ENCODE measurements at regions not wholly inside any gene's neighbourhood (a gene's known extent, or its start where the extent isn't known, plus 50 kb on each side); places are given as distances from the start of the nearest gene placed in this dataset.

DNA sequence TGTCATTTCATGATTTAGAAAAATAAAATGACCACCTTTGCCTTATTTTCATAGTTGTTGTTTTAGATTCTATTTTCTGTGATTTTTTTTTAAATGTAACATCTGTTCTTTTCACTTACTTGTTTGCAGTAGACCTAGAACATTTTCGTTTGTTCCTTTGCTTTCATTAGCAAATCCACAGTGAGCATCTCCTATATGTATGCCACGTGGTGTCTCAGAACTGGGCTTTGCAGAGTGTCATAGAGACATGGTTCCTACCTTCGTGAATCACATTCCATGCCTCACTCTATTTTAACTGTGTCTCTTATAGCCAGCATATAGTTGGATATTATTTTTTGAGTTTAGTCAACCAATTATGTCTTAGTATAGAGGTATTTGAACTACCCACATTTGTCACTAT is 118.2 kb downstream of the KLF13 start:
- POLR2A ChIA-PET = no interaction called here
- Histone ChIP-seq H3K27ac (ENCODE audit: extremely low read depth, low read depth, low read length) (no peak overlapping the region), H3K36me3 (ENCODE audit: control insufficient read depth in 2 of 2, insufficient read depth in 1 of 2, low read length in 2 of 2) (no peaks in the 10 kb centered on the region), H3K9me3 (ENCODE audit: control insufficient read depth, insufficient read depth, low read depth, low read length) (no peaks in the 10 kb centered on the region), H3K4me1 (ENCODE audit: control insufficient read depth, insufficient read depth, low read length) (no peaks in the 10 kb centered on the region), H3K4me3 (ENCODE audit: low read depth, low read length) (no peak overlapping the region)
- CTCF ChIA-PET = no interaction called here
- TF ChIP-seq, protein P1, sequence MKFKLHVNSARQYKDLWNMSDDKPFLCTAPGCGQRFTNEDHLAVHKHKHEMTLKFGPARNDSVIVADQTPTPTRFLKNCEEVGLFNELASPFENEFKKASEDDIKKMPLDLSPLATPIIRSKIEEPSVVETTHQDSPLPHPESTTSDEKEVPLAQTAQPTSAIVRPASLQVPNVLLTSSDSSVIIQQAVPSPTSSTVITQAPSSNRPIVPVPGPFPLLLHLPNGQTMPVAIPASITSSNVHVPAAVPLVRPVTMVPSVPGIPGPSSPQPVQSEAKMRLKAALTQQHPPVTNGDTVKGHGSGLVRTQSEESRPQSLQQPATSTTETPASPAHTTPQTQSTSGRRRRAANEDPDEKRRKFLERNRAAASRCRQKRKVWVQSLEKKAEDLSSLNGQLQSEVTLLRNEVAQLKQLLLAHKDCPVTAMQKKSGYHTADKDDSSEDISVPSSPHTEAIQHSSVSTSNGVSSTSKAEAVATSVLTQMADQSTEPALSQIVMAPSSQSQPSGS (tag by site-specific recombination; IDR thresholded peaks at IDR 0.05; ENCODE audit: low read depth) = no peak

- Histone ChIP-seq H3K4me3 (ENCODE audit: low read depth, low read length) (no peak overlapping the region), H3K36me3 (ENCODE audit: control insufficient read depth in 2 of 2, insufficient read depth in 1 of 2, low read length in 2 of 2) (no peaks in the 10 kb centered on the region), H3K4me1 (ENCODE audit: control insufficient read depth, insufficient read depth, low read length) (no peaks in the 10 kb centered on the region), H3K9me3 (ENCODE audit: control insufficient read depth, insufficient read depth, low read depth, low read length) (no peaks in the 10 kb centered on the region), H3K27ac (ENCODE audit: extremely low read depth, low read depth, low read length) (no peak overlapping the region)
- POLR2A ChIA-PET = no interaction called here
- CTCF ChIA-PET = interaction anchor here (1.2 kb wide), 1 partner anchor 12 kb away, joined by 3 read pairs; no protein-coding TSS in a partner anchor
- no peak for TF ChIP-seq ZSCAN18 (tag by site-specific recombination; IDR thresholded peaks at IDR 0.05)
- TF ChIP-seq ZNF394 (tag by site-specific recombination; IDR thresholded peaks at IDR 0.05; ENCODE audit: borderline replicate concordance) = no peak
- TF ChIP-seq ZNF23 (tag by site-specific recombination; IDR thresholded peaks at IDR 0.05; ENCODE audit: borderline replicate concordance) = no peak
- TF ChIP-seq ZNF416 (tag by site-specific recombination; IDR thresholded peaks at IDR 0.05) = no peak
- TF ChIP-seq ZNF501 (tag by site-specific recombination; IDR thresholded peaks at IDR 0.05) = no peak
- no peak for TF ChIP-seq ZNF155 (tag by site-specific recombination; IDR thresholded peaks at IDR 0.05)
- no peak for TF ChIP-seq SETDB1 (IDR thresholded peaks at IDR 0.05; ENCODE audit: insufficient read length, low read length)
- TF ChIP-seq HOXD13 (CRISPR knock-in tag; IDR thresholded peaks at IDR 0.05; ENCODE audit: borderline replicate concordance) = no peak
- TF ChIP-seq, protein P2, sequence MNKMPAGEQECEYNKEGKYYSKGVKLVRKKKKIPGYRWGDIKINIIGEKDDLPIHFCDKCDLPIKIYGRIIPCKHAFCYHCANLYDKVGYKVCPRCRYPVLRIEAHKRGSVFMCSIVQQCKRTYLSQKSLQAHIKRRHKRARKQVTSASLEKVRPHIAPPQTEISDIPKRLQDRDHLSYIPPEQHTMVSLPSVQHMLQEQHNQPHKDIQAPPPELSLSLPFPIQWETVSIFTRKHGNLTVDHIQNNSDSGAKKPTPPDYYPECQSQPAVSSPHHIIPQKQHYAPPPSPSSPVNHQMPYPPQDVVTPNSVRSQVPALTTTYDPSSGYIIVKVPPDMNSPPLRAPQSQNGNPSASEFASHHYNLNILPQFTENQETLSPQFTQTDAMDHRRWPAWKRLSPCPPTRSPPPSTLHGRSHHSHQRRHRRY (tag by site-specific recombination; IDR thresholded peaks at IDR 0.05) = no peak
- no peak for TF ChIP-seq ZNF777 (tag by site-specific recombination; IDR thresholded peaks at IDR 0.05; ENCODE audit: borderline replicate concordance)
- TF ChIP-seq, protein P3, sequence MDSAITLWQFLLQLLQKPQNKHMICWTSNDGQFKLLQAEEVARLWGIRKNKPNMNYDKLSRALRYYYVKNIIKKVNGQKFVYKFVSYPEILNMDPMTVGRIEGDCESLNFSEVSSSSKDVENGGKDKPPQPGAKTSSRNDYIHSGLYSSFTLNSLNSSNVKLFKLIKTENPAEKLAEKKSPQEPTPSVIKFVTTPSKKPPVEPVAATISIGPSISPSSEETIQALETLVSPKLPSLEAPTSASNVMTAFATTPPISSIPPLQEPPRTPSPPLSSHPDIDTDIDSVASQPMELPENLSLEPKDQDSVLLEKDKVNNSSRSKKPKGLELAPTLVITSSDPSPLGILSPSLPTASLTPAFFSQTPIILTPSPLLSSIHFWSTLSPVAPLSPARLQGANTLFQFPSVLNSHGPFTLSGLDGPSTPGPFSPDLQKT (IDR thresholded peaks at IDR 0.05; ENCODE audit: borderline replicate concordance, low read depth, low read length) = no peak
- no peak for TF ChIP-seq INSM2 (tag by site-specific recombination; IDR thresholded peaks at IDR 0.05)
- TF ChIP-seq ZNF146 (tag by site-specific recombination; IDR thresholded peaks at IDR 0.05) = no peak
- no peak for TF ChIP-seq ZNF140 (tag by site-specific recombination; IDR thresholded peaks at IDR 0.05)
- TF ChIP-seq PBX3 (CRISPR knock-in tag; IDR thresholded peaks at IDR 0.05) = no peak
- TF ChIP-seq, protein P4, sequence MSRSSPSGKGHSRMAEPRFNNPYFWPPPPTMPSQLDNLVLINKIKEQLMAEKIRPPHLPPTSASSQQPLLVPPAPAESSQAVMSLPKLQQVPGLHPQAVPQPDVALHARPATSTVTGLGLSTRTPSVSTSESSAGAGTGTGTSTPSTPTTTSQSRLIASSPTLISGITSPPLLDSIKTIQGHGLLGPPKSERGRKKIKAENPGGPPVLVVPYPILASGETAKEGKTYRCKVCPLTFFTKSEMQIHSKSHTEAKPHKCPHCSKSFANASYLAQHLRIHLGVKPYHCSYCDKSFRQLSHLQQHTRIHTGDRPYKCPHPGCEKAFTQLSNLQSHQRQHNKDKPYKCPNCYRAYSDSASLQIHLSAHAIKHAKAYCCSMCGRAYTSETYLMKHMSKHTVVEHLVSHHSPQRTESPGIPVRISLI (tag by site-specific recombination; IDR thresholded peaks at IDR 0.05) = no peak
Observed at GRCh38 chr15:31446546-31446945, 119.9 kb downstream of the KLF13 start.

All from HEK293 (cell line).